Naive thymus-derived CD4-positive, alpha-beta T cell (primary cell): ENCODE measurements at regions not wholly inside any gene's neighbourhood (a gene's known extent, or its start where the extent isn't known, plus 50 kb on each side); places are given as distances from the start of the nearest gene placed in this dataset.

ENCODE experiments used
- ATAC-seq: fragments of 150-1000 bp; cut with Tn5 transposase; 2 replicates; pipeline ENCODE4 v1.10.0; 2021; ENCODE audit warnings: mild to moderate bottlenecking, moderate library complexity
- CTCF ChIA-PET: fragments of 350-600 bp; sonication (Branson Sonifier 250); formaldehyde crosslinking; loops from one replicate; lab custom pipeline; 2021; ENCODE audit warnings: antibody characterized with exemption; lab: Charles Lee
- POLR2A ChIA-PET: fragments of 350-600 bp; sonication (Branson Sonifier 250); formaldehyde crosslinking; loops from one replicate; lab custom pipeline; 2021; ENCODE audit warnings: antibody characterized with exemption, inconsistent platforms; lab: Charles Lee
- DNase-seq, 9 donors: peaks; one replicate each; pipeline versions ENCODE4 v3.0.0 to v3.0.0-alpha.2; 2020 to 2022; ENCODE audit warnings: mixed read lengths in 1 of 9
- H3K27ac ChIP-seq: one replicate; pipeline ENCODE4 v1.7.0; 2013; ENCODE audit warnings: mild to moderate bottlenecking, low read depth, low read length, moderate library complexity
- H3K27me3 ChIP-seq, 2 donors: one replicate each; pipeline ENCODE4 v1.7.0; 2013; ENCODE audit warnings: low read length in 2 of 2, mild to moderate bottlenecking in 2 of 2, moderate library complexity in 2 of 2; ENCODE audit not compliant: control insufficient read depth in 2 of 2, insufficient read depth in 2 of 2
- H3K36me3 ChIP-seq, 3 experiments: 1 replicate in 2 of 3; 2 replicates in 1 of 3; pipeline ENCODE4 v1.7.0; 2013; ENCODE audit warnings: low read length in 3 of 3, mild to moderate bottlenecking in 3 of 3, moderate library complexity in 1 of 3; ENCODE audit not compliant: insufficient read depth in 3 of 3, control insufficient read depth in 2 of 3
- H3K4me1 ChIP-seq, 2 donors: one replicate each; pipeline ENCODE4 v1.7.0; 2013; ENCODE audit warnings: low read length in 2 of 2, mild to moderate bottlenecking in 2 of 2, moderate library complexity in 1 of 2; ENCODE audit not compliant: control insufficient read depth in 2 of 2, insufficient read depth in 2 of 2
- H3K4me3 ChIP-seq: 2 replicates; pipeline ENCODE4 v1.7.0; 2013; ENCODE audit warnings: mild to moderate bottlenecking, low read length
- H3K9me3 ChIP-seq, 3 experiments: 1 replicate in 2 of 3; 2 replicates in 1 of 3; pipeline ENCODE4 v1.7.0; 2013; ENCODE audit warnings: low read length in 3 of 3; ENCODE audit not compliant: control insufficient read depth in 2 of 3
- H3K27ac Mint-ChIP-seq, 9 donors: one replicate each; pipeline ENCODE4 v1.8.0; 2020 to 2022; ENCODE audit warnings: mixed read lengths in 9 of 9, mild to moderate bottlenecking in 8 of 9, moderate library complexity in 5 of 9, inconsistent platforms in 2 of 9
- H3K27me3 Mint-ChIP-seq, 5 donors: one replicate each; pipeline ENCODE4 v1.8.0; 2021 to 2022; ENCODE audit warnings: mixed read lengths in 5 of 5, mild to moderate bottlenecking in 1 of 5
- H3K36me3 Mint-ChIP-seq, 5 donors: one replicate each; pipeline ENCODE4 v1.8.0; 2020 to 2022; ENCODE audit warnings: mixed read lengths in 5 of 5, mild to moderate bottlenecking in 3 of 5, inconsistent platforms in 1 of 5
- H3K4me1 Mint-ChIP-seq, 7 donors: one replicate each; pipeline ENCODE4 v1.8.0; 2020 to 2022; ENCODE audit warnings: mixed read lengths in 7 of 7, mild to moderate bottlenecking in 3 of 7, inconsistent platforms in 1 of 7
- H3K4me3 Mint-ChIP-seq, 10 donors: one replicate each; pipeline ENCODE4 v1.8.0; 2020 to 2022; ENCODE audit warnings: mild to moderate bottlenecking in 10 of 10, mixed read lengths in 10 of 10, moderate library complexity in 6 of 10, inconsistent platforms in 2 of 10
- H3K9me3 Mint-ChIP-seq, 11 donors: one replicate each; pipeline ENCODE4 v1.8.0; 2020 to 2022; ENCODE audit warnings: mixed read lengths in 11 of 11, mild to moderate bottlenecking in 4 of 11, inconsistent platforms in 1 of 11, moderate library complexity in 1 of 11
- intact Hi-C, 2 donors: fragments of 100-400 bp; cut with micrococcal nuclease; formaldehyde crosslinking; loops; one replicate each; pipeline ENCODE4 v1.15.1; 2023

DNA sequence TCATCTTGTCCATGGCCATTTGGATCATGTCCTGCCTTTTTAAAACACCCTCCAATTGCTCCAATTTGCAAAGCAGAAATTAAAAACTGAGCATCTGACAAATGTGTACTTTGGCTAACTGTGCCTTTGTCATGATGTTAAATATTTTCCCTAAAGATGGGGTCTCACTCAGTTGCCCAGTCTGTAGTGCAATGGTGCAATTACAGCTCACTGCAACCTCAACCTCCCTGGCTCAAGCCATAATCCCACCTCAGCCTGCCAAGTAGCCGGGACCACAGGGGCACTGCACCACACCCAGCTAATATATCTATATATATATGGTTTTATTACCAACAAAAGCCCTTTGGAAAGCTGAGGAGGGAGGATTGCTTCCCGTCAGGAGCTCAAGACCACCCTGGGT lies 782.7 kb downstream of the UQCRFS1 start:
- ChIA-PET CTCF (no interaction called here), POLR2A (no interaction called here)
- Histone ChIP-seq H3K36me3 (no peaks in the 10 kb centered on the region), H3K4me1 (no peaks in the 10 kb centered on the region), H3K27me3 (no peaks in the 10 kb centered on the region), H3K9me3 (no peaks in the 10 kb centered on the region), H3K27ac (no peak overlapping the region), H3K4me3 (no peak overlapping the region)
- Mint-ChIP-seq H3K9me3 (peaks cover 0 to 24% (median 10%) of the 10 kb centered on the region in 11 donors), H3K27me3 (peaks cover 0 to 6% (median 0%) of the 10 kb centered on the region in 5 donors), H3K27ac (no peak overlapping the region), H3K36me3 (peaks cover 0 to 5% (median 0%) of the 10 kb centered on the region in 5 donors), H3K4me1 (peaks cover 0 to 31% (median 0%) of the 10 kb centered on the region in 7 donors), H3K4me3 (no peak overlapping the region)
- intact Hi-C loops: no loop called here
- no peak for ATAC-seq
- DNase-seq: no peak

DNA sequence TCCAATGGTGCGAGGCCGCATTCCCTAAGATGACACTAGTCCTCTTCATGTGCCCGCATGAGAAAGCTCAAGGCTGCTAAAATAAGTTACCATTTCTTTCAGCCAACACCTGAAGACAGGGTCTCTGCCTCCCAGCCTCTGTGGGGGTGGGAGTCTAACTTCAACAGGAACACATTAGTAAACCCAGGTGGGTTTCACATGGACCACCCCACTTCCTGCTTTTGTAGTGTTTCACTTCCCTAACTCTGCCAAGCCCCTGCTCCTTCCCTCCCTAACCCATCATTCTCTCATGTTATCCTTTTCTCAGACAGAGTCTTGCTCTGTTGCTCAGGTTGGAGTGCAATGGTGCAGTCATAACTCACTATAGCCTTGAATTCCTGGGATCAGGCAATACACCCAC lies 783.6 kb downstream of the UQCRFS1 start:
- Mint-ChIP-seq H3K4me3 (no peak overlapping the region), H3K4me1 (peaks cover 0 to 29% (median 0%) of the 10 kb centered on the region in 7 donors), H3K36me3 (peaks cover 0 to 5% (median 0%) of the 10 kb centered on the region in 5 donors), H3K9me3 (peaks cover 0 to 20% (median 10%) of the 10 kb centered on the region in 11 donors), H3K27ac (no peak overlapping the region), H3K27me3 (peaks cover 0 to 6% (median 0%) of the 10 kb centered on the region in 5 donors)
- Histone ChIP-seq H3K9me3 (no peaks in the 10 kb centered on the region), H3K4me3 (no peak overlapping the region), H3K27ac (no peak overlapping the region), H3K27me3 (no peaks in the 10 kb centered on the region), H3K4me1 (no peaks in the 10 kb centered on the region), H3K36me3 (no peaks in the 10 kb centered on the region)
- intact Hi-C loops: no loop called here
- CTCF ChIA-PET: no interaction called here
- ATAC-seq (no peak), DNase-seq (no peak)
- POLR2A ChIA-PET: no interaction called here

DNA sequence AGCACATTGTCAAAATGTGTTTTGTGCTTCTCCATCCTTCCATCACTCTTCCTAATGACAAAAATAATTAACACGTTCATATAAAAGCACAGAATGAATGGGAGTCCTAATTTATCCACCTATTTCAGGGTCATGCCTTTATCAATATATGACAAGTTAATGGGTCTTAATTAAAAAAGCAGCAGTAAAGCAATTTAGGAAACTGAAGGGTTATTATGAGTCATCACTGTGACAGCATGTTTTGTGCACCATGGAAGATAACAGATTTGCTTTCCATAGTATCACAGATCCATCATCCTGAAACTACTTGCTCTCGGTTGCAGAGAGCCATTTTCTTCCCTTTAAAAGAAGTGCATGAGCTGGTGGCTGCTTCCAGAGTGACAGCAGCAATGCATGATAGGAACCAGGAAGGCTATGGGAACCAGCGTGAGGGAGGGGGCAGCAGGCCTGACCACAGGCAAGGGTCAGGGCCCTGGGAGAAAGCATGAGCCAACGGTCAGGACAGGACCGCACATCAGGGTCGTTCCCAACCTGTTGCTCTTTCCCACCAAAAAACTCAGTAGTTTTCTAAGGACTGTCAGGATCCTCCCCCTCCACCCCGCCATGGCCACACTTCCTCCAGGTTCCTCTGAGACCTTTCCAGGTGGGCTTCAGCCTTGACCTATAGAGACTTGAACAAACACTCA lies 784.1 kb downstream of the UQCRFS1 start:
- Histone ChIP-seq H3K27ac (no peak overlapping the region), H3K9me3 (no peaks in the 10 kb centered on the region), H3K27me3 (no peaks in the 10 kb centered on the region), H3K4me3 (no peak overlapping the region), H3K36me3 (no peaks in the 10 kb centered on the region), H3K4me1 (no peaks in the 10 kb centered on the region)
- DNase-seq (no peak), ATAC-seq (no peak)
- Mint-ChIP-seq H3K36me3 (peaks cover 0 to 5% (median 0%) of the 10 kb centered on the region in 5 donors), H3K4me1 (peaks cover 0 to 29% (median 0%) of the 10 kb centered on the region in 7 donors), H3K27me3 (peaks cover 0 to 6% (median 0%) of the 10 kb centered on the region in 5 donors), H3K9me3 (peaks cover 0 to 20% (median 8%) of the 10 kb centered on the region in 11 donors), H3K27ac (no peak overlapping the region), H3K4me3 (no peak overlapping the region)
- CTCF ChIA-PET: no interaction called here
- intact Hi-C loops: no loop called here
- POLR2A ChIA-PET: no interaction called here

DNA sequence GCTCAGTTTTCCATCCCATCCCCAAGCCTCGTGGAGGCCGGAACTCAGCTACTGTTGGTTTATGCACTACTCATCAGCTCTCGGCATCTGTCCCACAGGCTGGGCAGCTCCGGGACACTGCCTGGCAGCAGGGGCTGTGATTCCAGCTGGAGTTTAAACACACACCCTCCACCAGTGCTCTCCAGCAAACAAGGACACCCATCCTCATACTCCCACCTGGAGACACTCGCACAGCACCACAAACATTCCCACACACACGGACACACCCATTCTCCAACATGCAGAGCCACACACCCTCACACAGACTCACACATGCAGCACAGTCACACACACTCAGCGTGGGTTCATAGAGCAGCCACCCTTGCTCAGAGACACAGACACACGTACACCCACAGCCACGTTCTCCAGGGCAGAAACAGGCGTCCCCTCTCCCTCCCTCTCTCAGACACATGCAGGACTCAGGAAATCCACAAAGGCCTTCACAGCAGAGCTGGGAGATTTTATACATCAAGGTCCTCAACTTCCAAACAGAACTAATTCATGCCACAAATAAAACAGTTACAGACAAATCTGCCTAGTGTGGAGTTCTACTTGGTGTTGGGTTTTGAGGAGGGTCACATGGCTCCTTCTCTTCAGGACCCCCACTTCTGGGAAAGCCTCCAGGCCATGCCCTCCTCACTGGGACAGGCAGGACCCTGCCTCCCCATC lies 785.4 kb downstream of the UQCRFS1 start:
- no peaks in the 10 kb centered on the region for H3K9me3 ChIP-seq
- peaks cover 0 to 29% (median 0%) of the 10 kb centered on the region in 7 donors for H3K4me1 Mint-ChIP-seq
- intact Hi-C loops: no loop called here
- peak overlapping the region in 1 of 9 donors; percentile 10 for H3K27ac Mint-ChIP-seq
- H3K4me3 ChIP-seq: no peak overlapping the region
- ATAC-seq: no peak
- peaks cover 0 to 12% (median 6%) of the 10 kb centered on the region in 11 donors for H3K9me3 Mint-ChIP-seq
- no peak overlapping the region for H3K27ac ChIP-seq
- peaks cover 0 to 4% (median 0%) of the 10 kb centered on the region in 5 donors for H3K36me3 Mint-ChIP-seq
- no peak overlapping the region for H3K4me3 Mint-ChIP-seq
- no peaks in the 10 kb centered on the region for H3K36me3 ChIP-seq
- CTCF ChIA-PET: no interaction called here
- H3K27me3 Mint-ChIP-seq: peaks cover 0 to 6% (median 0%) of the 10 kb centered on the region in 5 donors
- no peaks in the 10 kb centered on the region for H3K4me1 ChIP-seq
- POLR2A ChIA-PET: interaction anchor here (0.7 kb wide), 1 partner anchor 19 kb away, joined by 3 read pairs; no protein-coding TSS in a partner anchor
- no peak for DNase-seq
- H3K27me3 ChIP-seq: no peaks in the 10 kb centered on the region

DNA sequence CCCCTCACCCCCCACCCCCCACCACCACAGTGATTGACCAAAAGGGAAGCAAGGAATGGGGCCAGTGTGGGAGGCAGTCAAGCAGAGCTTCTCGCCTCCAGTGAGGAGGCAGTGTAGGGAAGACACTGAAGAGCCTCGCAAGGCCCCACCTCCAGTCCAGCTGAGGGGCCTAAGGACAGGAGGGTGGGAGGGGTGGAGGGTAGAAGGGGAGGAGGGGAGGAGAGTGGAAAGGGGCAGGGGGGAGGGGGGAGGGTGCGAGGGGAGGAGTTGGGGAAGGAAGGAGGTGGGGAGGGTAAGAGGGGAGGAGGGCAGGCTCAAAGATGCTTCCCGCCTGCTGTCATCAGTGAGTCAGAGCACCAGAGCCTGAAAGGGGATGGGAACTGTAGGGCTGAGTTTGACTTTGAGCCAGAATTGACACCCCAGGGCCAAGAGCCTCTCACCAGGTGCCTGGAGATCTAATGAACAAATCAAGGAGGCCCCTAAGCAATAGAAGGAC lies 786.2 kb downstream of the UQCRFS1 start:
- H3K4me3 ChIP-seq: no peak overlapping the region
- H3K27me3 Mint-ChIP-seq: peaks cover 0 to 6% (median 0%) of the 10 kb centered on the region in 5 donors
- POLR2A ChIA-PET: interaction anchor here (0.7 kb wide), 1 partner anchor 18 kb away, joined by 3 read pairs; no protein-coding TSS in a partner anchor
- no peak for DNase-seq
- H3K9me3 Mint-ChIP-seq: peaks cover 0 to 5% (median 0%) of the 10 kb centered on the region in 11 donors
- no peak overlapping the region for H3K4me3 Mint-ChIP-seq
- no peak for ATAC-seq
- no peaks in the 10 kb centered on the region for H3K36me3 Mint-ChIP-seq
- H3K36me3 ChIP-seq: no peaks in the 10 kb centered on the region
- H3K9me3 ChIP-seq: no peaks in the 10 kb centered on the region
- H3K4me1 ChIP-seq: no peaks in the 10 kb centered on the region
- no peaks in the 10 kb centered on the region for H3K27me3 ChIP-seq
- peaks cover 0 to 32% (median 0%) of the 10 kb centered on the region in 7 donors for H3K4me1 Mint-ChIP-seq
- H3K27ac ChIP-seq: no peak overlapping the region
- intact Hi-C loops: no loop called here
- no peak overlapping the region for H3K27ac Mint-ChIP-seq
- CTCF ChIA-PET: no interaction called here

GRCh38 chr19:28426110-28426729 lies 786.7 kb downstream of the UQCRFS1 start:
- no peak overlapping the region for H3K4me3 ChIP-seq
- Mint-ChIP-seq H3K9me3 (peaks cover 0 to 8% (median 0%) of the 10 kb centered on the region in 11 donors), H3K27me3 (peaks cover 0 to 11% (median 0%) of the 10 kb centered on the region in 5 donors), H3K4me1 (peaks cover 0 to 37% (median 0%) of the 10 kb centered on the region in 7 donors), H3K27ac (peak overlapping the region in 1 of 9 donors; percentile 36), H3K36me3 (no peaks in the 10 kb centered on the region), H3K4me3 (no peak overlapping the region)
- no peaks in the 10 kb centered on the region for H3K4me1 ChIP-seq
- DNase-seq (no peak), ATAC-seq (no peak)
- no peaks in the 10 kb centered on the region for H3K36me3 ChIP-seq
- no peaks in the 10 kb centered on the region for H3K27me3 ChIP-seq
- no peak overlapping the region for H3K27ac ChIP-seq
- ChIA-PET POLR2A (no interaction called here), CTCF (no interaction called here)
- intact Hi-C loops: no loop called here
- no peaks in the 10 kb centered on the region for H3K9me3 ChIP-seq
